ENCODE measurements at regions not wholly inside any gene's neighbourhood (a gene's known extent, or its start where the extent isn't known, plus 50 kb on each side); places are given as distances from the start of the nearest gene placed in this dataset.

DNA sequence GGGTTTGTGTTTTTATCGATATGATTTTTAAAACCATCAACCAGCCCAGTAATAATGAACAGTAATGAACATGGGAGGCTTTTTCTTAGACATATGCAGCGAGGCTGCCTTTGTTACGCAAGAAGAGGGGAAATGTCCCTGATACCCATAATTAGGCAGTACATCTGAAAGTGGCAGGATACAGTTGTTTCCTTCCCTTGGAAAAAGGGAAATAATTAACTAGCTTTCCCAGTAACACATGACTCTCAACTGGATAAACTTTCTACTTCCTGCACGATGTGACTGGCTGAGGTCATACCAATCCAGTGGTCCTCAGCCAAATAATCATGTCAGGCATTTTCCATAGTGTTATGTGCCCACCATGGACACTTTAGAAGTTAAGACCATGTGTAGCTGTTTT lies 431.6 kb upstream of the C9orf72 start:
- Histone ChIP-seq H4K20me1 (ENCODE audit: insufficient read depth, low read length) (no peaks in the 10 kb centered on the region), H3K79me2 (ENCODE audit: insufficient read depth, low read length) (no peaks in the 10 kb centered on the region), H3K27me3 (ENCODE audit: insufficient read depth, low read length) (no peaks in the 10 kb centered on the region), H3K27ac (ENCODE audit: low read depth, low read length, poor library complexity, severe bottlenecking) (no peak overlapping the region), H3K9ac (ENCODE audit: low read length) (no peak overlapping the region), H3K4me3 (ENCODE audit: low read depth, low read length, poor library complexity, severe bottlenecking) (no peak overlapping the region), H3K4me2 (ENCODE audit: low read length) (no peak overlapping the region), H3K36me3 (ENCODE audit: insufficient read depth, low read length) (no peaks in the 10 kb centered on the region), H3K9me2 (ENCODE audit: low read depth, low read length) (no peaks in the 10 kb centered on the region), H3K4me1 (ENCODE audit: insufficient read depth, low read length, severe bottlenecking) (no peaks in the 10 kb centered on the region), H2AFZ (ENCODE audit: low read length) (no peak overlapping the region), H3F3A (ENCODE audit: insufficient read depth, low read length) (no peaks in the 10 kb centered on the region), H3K9me3 (ENCODE audit: low read length) (no peaks in the 10 kb centered on the region)
- TF ChIP-seq, protein P1, sequence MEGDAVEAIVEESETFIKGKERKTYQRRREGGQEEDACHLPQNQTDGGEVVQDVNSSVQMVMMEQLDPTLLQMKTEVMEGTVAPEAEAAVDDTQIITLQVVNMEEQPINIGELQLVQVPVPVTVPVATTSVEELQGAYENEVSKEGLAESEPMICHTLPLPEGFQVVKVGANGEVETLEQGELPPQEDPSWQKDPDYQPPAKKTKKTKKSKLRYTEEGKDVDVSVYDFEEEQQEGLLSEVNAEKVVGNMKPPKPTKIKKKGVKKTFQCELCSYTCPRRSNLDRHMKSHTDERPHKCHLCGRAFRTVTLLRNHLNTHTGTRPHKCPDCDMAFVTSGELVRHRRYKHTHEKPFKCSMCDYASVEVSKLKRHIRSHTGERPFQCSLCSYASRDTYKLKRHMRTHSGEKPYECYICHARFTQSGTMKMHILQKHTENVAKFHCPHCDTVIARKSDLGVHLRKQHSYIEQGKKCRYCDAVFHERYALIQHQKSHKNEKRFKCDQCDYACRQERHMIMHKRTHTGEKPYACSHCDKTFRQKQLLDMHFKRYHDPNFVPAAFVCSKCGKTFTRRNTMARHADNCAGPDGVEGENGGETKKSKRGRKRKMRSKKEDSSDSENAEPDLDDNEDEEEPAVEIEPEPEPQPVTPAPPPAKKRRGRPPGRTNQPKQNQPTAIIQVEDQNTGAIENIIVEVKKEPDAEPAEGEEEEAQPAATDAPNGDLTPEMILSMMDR (IDR thresholded peaks at IDR 0.05; ENCODE audit: low read length), result no peak
- no peak for TF ChIP-seq EZH2 (IDR thresholded peaks at IDR 0.05; ENCODE audit: borderline replicate concordance, low read length)

DNA sequence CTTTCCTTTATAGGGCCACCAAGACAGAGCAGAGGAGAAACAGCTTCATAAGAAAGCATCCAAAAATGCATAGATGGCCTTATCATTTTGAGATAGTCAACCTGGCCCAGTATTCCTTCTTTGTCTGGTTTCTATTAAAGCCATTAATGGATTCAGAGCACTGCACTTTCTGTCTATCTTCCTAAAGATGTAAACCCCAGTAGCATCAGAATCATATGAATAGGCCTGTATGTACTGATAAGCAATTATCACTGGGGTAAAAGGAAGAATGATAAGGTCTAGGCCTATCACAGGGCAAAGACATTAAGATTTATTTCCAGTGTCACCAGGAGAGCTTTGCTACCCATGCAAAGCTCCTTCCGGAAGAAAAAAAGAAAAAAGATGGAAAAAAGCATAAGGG lies 432.5 kb upstream of the C9orf72 start:
- Histone ChIP-seq H3K4me1 (ENCODE audit: insufficient read depth, low read length, severe bottlenecking) (no peaks in the 10 kb centered on the region), H3K4me2 (ENCODE audit: low read length) (no peak overlapping the region), H3K27ac (ENCODE audit: low read depth, low read length, poor library complexity, severe bottlenecking) (no peak overlapping the region), H3K36me3 (ENCODE audit: insufficient read depth, low read length) (no peaks in the 10 kb centered on the region), H2AFZ (ENCODE audit: low read length) (no peak overlapping the region), H3K4me3 (ENCODE audit: low read depth, low read length, poor library complexity, severe bottlenecking) (no peak overlapping the region), H3K27me3 (ENCODE audit: insufficient read depth, low read length) (no peaks in the 10 kb centered on the region), H4K20me1 (ENCODE audit: insufficient read depth, low read length) (no peaks in the 10 kb centered on the region), H3K9ac (ENCODE audit: low read length) (no peak overlapping the region), H3F3A (ENCODE audit: insufficient read depth, low read length) (no peaks in the 10 kb centered on the region), H3K9me2 (ENCODE audit: low read depth, low read length) (no peaks in the 10 kb centered on the region), H3K79me2 (ENCODE audit: insufficient read depth, low read length) (no peaks in the 10 kb centered on the region), H3K9me3 (ENCODE audit: low read length) (no peaks in the 10 kb centered on the region)
- TF ChIP-seq, protein P1 (IDR thresholded peaks at IDR 0.05; ENCODE audit: low read length), result no peak
- no peak for TF ChIP-seq EZH2 (IDR thresholded peaks at IDR 0.05; ENCODE audit: borderline replicate concordance, low read length)

DNA sequence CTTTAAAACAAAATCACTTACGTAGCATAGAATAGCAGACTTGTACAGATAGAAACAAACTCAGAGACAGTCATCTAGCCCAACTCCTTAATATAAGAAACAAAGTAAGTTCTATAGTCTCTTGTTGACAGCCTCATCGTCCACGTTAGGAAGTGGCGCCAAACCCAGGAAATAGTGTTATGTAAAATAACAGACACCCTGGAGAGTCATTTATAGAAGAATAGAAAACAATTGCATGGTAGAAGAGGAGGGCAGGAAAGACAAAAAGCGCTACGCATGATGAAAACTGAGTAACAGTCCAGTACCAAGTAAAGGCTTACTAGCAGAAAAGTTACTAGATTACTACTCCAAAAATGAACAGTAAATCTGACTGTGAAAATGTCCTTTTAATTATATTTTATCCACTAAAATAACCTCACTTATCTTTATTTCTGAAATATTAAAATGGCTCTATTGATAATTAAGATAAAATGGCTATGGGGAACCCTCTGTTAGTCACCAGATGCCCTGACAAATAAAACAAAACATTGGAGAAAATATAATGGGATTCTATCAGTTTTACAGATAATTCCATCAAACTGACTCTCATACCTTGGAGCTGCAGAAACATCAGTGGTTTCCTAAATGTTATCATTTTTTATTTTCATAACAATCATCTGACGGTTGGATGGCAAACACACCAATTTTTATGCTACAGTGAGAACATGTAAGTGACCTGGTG lies 434.0 kb upstream of the C9orf72 start:
- Histone ChIP-seq H3K36me3 (ENCODE audit: insufficient read depth, low read length) (no peaks in the 10 kb centered on the region), H3K9me3 (ENCODE audit: low read length) (no peaks in the 10 kb centered on the region), H3K79me2 (ENCODE audit: insufficient read depth, low read length) (no peaks in the 10 kb centered on the region), H3K27ac (ENCODE audit: low read depth, low read length, poor library complexity, severe bottlenecking) (no peak overlapping the region), H3F3A (ENCODE audit: insufficient read depth, low read length) (no peaks in the 10 kb centered on the region), H3K4me1 (ENCODE audit: insufficient read depth, low read length, severe bottlenecking) (no peaks in the 10 kb centered on the region), H3K4me3 (ENCODE audit: low read depth, low read length, poor library complexity, severe bottlenecking) (no peak overlapping the region), H3K9me2 (ENCODE audit: low read depth, low read length) (no peaks in the 10 kb centered on the region), H4K20me1 (ENCODE audit: insufficient read depth, low read length) (no peaks in the 10 kb centered on the region), H3K27me3 (ENCODE audit: insufficient read depth, low read length) (no peaks in the 10 kb centered on the region), H3K9ac (ENCODE audit: low read length) (no peak overlapping the region), H3K4me2 (ENCODE audit: low read length) (no peak overlapping the region), H2AFZ (ENCODE audit: low read length) (no peak overlapping the region)
- TF ChIP-seq EZH2 (IDR thresholded peaks at IDR 0.05; ENCODE audit: borderline replicate concordance, low read length), result no peak
- TF ChIP-seq, protein P1 (IDR thresholded peaks at IDR 0.05; ENCODE audit: low read length), result no peak
